ENCODE measurements at regions not wholly inside any gene's neighbourhood (a gene's known extent, or its start where the extent isn't known, plus 50 kb on each side); places are given as distances from the start of the nearest gene placed in this dataset.

DNA sequence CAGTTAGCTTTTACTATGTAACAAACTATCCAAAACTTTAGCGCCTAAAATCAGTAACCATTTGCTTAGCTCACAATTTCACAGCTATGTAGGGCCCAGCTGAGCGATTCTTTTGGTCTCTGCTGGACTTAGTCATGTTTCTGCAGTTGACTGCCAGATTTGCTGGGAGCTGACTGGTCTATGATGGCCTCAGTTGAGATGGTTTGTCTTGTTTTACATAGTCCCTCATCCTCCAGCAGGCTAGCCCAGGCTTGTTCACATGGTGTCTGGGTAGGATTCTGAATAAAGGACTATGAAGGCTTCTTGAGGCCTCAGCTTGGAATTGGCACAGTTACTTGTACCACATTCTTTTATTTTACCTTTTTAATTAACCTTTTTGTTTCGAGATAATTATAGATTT is 247.8 kb upstream of the CHD6 start:
- no peak for TF ChIP-seq NFYA (IDR thresholded peaks at IDR 0.05; ENCODE audit: borderline replicate concordance, low read depth, low read length)
- no peak for TF ChIP-seq ZSCAN29 (IDR thresholded peaks at IDR 0.05)
- no peak for TF ChIP-seq NFYB (IDR thresholded peaks at IDR 0.05; ENCODE audit: insufficient read depth, low read depth, low read length)
- TF ChIP-seq, protein P1, sequence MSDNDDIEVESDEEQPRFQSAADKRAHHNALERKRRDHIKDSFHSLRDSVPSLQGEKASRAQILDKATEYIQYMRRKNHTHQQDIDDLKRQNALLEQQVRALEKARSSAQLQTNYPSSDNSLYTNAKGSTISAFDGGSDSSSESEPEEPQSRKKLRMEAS (IDR thresholded peaks at IDR 0.05; ENCODE audit: low read depth, low read length): no peak
- no peak for TF ChIP-seq SIN3A (IDR thresholded peaks at IDR 0.05; ENCODE audit: low read depth, low read length)
- no peak for TF ChIP-seq POU2F2 (IDR thresholded peaks at IDR 0.05; ENCODE audit: borderline replicate concordance, low read depth, low read length)
- TF ChIP-seq, protein P2, sequence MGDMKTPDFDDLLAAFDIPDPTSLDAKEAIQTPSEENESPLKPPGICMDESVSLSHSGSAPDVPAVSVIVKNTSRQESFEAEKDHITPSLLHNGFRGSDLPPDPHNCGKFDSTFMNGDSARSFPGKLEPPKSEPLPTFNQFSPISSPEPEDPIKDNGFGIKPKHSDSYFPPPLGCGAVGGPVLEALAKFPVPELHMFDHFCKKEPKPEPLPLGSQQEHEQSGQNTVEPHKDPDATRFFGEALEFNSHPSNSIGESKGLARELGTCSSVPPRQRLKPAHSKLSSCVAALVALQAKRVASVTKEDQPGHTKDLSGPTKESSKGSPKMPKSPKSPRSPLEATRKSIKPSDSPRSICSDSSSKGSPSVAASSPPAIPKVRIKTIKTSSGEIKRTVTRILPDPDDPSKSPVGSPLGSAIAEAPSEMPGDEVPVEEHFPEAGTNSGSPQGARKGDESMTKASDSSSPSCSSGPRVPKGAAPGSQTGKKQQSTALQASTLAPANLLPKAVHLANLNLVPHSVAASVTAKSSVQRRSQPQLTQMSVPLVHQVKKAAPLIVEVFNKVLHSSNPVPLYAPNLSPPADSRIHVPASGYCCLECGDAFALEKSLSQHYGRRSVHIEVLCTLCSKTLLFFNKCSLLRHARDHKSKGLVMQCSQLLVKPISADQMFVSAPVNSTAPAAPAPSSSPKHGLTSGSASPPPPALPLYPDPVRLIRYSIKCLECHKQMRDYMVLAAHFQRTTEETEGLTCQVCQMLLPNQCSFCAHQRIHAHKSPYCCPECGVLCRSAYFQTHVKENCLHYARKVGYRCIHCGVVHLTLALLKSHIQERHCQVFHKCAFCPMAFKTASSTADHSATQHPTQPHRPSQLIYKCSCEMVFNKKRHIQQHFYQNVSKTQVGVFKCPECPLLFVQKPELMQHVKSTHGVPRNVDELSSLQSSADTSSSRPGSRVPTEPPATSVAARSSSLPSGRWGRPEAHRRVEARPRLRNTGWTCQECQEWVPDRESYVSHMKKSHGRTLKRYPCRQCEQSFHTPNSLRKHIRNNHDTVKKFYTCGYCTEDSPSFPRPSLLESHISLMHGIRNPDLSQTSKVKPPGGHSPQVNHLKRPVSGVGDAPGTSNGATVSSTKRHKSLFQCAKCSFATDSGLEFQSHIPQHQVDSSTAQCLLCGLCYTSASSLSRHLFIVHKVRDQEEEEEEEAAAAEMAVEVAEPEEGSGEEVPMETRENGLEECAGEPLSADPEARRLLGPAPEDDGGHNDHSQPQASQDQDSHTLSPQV (IDR thresholded peaks at IDR 0.05): no peak
- TF ChIP-seq, protein P3, sequence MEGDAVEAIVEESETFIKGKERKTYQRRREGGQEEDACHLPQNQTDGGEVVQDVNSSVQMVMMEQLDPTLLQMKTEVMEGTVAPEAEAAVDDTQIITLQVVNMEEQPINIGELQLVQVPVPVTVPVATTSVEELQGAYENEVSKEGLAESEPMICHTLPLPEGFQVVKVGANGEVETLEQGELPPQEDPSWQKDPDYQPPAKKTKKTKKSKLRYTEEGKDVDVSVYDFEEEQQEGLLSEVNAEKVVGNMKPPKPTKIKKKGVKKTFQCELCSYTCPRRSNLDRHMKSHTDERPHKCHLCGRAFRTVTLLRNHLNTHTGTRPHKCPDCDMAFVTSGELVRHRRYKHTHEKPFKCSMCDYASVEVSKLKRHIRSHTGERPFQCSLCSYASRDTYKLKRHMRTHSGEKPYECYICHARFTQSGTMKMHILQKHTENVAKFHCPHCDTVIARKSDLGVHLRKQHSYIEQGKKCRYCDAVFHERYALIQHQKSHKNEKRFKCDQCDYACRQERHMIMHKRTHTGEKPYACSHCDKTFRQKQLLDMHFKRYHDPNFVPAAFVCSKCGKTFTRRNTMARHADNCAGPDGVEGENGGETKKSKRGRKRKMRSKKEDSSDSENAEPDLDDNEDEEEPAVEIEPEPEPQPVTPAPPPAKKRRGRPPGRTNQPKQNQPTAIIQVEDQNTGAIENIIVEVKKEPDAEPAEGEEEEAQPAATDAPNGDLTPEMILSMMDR (IDR thresholded peaks at IDR 0.05 in 2 of 3, conservative IDR thresholded peaks at IDR 0.05 in 1 of 3; ENCODE audit: control insufficient read depth in 2 of 3, extremely low read depth in 1 of 3, insufficient read depth in 1 of 3, low read depth in 3 of 3, low read length in 3 of 3): no peak
- TF ChIP-seq, protein P4, sequence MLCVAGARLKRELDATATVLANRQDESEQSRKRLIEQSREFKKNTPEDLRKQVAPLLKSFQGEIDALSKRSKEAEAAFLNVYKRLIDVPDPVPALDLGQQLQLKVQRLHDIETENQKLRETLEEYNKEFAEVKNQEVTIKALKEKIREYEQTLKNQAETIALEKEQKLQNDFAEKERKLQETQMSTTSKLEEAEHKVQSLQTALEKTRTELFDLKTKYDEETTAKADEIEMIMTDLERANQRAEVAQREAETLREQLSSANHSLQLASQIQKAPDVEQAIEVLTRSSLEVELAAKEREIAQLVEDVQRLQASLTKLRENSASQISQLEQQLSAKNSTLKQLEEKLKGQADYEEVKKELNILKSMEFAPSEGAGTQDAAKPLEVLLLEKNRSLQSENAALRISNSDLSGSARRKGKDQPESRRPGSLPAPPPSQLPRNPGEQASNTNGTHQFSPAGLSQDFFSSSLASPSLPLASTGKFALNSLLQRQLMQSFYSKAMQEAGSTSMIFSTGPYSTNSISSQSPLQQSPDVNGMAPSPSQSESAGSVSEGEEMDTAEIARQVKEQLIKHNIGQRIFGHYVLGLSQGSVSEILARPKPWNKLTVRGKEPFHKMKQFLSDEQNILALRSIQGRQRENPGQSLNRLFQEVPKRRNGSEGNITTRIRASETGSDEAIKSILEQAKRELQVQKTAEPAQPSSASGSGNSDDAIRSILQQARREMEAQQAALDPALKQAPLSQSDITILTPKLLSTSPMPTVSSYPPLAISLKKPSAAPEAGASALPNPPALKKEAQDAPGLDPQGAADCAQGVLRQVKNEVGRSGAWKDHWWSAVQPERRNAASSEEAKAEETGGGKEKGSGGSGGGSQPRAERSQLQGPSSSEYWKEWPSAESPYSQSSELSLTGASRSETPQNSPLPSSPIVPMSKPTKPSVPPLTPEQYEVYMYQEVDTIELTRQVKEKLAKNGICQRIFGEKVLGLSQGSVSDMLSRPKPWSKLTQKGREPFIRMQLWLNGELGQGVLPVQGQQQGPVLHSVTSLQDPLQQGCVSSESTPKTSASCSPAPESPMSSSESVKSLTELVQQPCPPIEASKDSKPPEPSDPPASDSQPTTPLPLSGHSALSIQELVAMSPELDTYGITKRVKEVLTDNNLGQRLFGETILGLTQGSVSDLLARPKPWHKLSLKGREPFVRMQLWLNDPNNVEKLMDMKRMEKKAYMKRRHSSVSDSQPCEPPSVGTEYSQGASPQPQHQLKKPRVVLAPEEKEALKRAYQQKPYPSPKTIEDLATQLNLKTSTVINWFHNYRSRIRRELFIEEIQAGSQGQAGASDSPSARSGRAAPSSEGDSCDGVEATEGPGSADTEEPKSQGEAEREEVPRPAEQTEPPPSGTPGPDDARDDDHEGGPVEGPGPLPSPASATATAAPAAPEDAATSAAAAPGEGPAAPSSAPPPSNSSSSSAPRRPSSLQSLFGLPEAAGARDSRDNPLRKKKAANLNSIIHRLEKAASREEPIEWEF (IDR thresholded peaks at IDR 0.05; ENCODE audit: insufficient replicate concordance, low read depth, low read length): no peak
- TF ChIP-seq POLR2A (IDR thresholded peaks at IDR 0.05; ENCODE audit: low read depth, low read length): no peak
- TF ChIP-seq LARP7 (IDR thresholded peaks at IDR 0.05): no peak
- TF ChIP-seq YY1 (IDR thresholded peaks at IDR 0.05; ENCODE audit: low read depth, low read length): no peak
- no peak for TF ChIP-seq JUNB (IDR thresholded peaks at IDR 0.05)
- no peak for TF ChIP-seq CREB1 (IDR thresholded peaks at IDR 0.05; ENCODE audit: low read depth)
